NB4 (cell line): ENCODE measurements at regions not wholly inside any gene's neighbourhood (a gene's known extent, or its start where the extent isn't known, plus 50 kb on each side); places are given as distances from the start of the nearest gene placed in this dataset.

Source experiments
- DNase-seq: peaks from one replicate; pipeline ENCODE4 v3.0.0; 2010; ENCODE audit warnings: low read depth
- H3K4me3 ChIP-seq: one replicate; pipeline ENCODE4 v1.5.1; 2011; ENCODE audit warnings: mild to moderate bottlenecking, low read depth, low read length, moderate library complexity
- MYC ChIP-seq: IDR thresholded peaks from 2 replicates; pipeline ENCODE4 v1.6.1; 2011; ENCODE audit warnings: low read depth, low read length
- POLR2A ChIP-seq: IDR thresholded peaks from 2 replicates; pipeline ENCODE4 v1.6.1; 2011; ENCODE audit warnings: mild to moderate bottlenecking; ENCODE audit not compliant: insufficient read length; ENCODE audit errors: extremely low read depth
- TF ChIP-seq, protein P1 (sequence below): IDR thresholded peaks from one replicate; pipeline ENCODE4 v1.5.1; 2012; ENCODE audit warnings: low read depth, low read length
- TF ChIP-seq, protein P2 (sequence below): IDR thresholded peaks from 2 replicates; pipeline ENCODE4 v1.6.1; 2011; ENCODE audit warnings: low read depth, low read length

DNA sequence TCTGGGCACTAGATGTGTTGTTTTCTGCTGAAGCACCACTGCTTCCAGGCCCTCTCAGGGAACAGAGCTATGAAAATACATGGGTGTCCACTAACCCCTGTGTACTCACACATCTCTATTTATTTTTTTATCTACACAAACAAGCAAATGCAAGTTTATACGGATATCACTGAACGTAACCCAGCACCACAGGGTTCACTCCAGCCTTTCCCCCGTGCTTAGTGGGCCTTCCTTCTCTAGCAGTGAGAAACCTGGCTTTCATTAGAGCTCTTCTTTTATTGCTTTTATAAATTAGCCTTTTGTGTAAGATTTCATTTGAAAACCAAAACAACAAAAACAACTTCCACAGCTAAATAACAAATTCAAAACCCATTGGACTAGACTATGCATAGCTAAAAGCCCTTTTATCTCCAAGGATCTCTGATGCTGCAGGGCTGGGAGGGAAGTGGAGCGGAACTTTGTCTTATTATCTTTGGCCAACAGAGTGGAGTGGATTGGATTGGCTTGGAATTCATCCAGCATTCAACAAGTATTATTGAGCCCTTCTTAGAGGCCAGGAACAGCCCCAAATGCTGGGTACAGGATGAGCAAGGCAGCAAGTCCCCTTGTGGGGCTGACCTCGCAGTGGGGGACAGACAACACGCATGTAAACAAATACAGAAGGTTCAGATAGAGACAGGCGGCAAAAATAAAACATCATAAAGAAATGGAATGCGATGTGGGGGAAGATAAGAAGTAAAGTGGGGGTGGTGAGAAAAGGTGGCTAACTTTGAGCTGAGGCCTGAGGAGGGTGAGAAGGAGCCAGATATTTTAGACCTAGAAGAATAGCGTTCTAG, 371.8 kb upstream of the POU3F1 start:
- TF ChIP-seq POLR2A = no peak
- TF ChIP-seq MYC = no peak
- TF ChIP-seq, protein P1, sequence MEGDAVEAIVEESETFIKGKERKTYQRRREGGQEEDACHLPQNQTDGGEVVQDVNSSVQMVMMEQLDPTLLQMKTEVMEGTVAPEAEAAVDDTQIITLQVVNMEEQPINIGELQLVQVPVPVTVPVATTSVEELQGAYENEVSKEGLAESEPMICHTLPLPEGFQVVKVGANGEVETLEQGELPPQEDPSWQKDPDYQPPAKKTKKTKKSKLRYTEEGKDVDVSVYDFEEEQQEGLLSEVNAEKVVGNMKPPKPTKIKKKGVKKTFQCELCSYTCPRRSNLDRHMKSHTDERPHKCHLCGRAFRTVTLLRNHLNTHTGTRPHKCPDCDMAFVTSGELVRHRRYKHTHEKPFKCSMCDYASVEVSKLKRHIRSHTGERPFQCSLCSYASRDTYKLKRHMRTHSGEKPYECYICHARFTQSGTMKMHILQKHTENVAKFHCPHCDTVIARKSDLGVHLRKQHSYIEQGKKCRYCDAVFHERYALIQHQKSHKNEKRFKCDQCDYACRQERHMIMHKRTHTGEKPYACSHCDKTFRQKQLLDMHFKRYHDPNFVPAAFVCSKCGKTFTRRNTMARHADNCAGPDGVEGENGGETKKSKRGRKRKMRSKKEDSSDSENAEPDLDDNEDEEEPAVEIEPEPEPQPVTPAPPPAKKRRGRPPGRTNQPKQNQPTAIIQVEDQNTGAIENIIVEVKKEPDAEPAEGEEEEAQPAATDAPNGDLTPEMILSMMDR = no peak
- TF ChIP-seq, protein P2, sequence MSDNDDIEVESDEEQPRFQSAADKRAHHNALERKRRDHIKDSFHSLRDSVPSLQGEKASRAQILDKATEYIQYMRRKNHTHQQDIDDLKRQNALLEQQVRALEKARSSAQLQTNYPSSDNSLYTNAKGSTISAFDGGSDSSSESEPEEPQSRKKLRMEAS = no peak
- no peak for DNase-seq

DNA sequence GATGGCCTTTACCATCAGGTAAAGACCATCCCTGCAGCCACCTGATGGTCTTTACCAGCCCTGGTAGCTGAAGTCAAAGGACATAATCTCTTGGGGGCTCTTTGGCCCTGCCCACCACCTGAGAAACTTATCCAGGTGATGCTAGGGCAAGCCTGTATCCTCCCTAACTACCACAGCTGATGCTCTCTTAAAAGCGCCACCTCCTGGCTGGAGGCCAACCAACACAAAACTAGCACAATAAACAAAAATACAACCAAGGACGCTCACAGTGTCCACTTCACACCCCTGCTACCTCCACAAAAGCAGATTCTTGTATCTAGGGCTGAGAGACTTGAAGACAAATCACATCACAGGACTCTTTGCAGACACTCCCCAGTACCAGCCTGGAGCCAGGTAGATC, 357.1 kb upstream of the POU3F1 start:
- H3K4me3 ChIP-seq = no peak overlapping the region
- no peak for DNase-seq
- TF ChIP-seq, protein P2 = no peak
- TF ChIP-seq MYC = no peak
- TF ChIP-seq POLR2A = no peak
- TF ChIP-seq, protein P1 = no peak

More for the DNA sequence above, 371.8 kb upstream of the POU3F1 start:
- H3K4me3 ChIP-seq = no peak overlapping the region

DNA sequence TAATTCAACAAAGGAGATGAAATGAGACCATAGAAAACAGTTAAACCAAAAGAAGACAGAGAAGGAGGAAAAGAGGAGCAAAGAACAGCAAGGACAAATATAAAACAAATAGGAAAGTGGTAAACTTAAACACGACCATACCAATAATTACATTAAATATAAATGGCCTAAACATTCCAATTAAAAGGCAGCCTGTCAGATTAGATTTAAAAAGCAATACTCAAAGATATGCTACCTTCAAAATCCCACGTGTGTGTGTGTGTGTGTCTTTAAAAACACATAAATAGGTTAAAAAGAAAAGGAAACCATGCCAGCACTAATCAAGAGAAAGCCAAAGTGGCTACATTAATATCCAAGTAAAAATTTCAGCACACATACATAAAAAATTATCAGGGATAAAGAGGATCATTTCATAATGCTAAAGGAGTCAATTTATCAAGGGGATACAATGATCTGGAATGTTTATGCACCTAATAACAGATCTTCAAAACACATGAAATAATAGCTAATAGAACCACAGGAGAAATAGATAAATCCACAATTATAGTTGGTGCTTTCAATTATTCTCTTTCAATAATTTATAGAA, 355.7 kb upstream of the POU3F1 start:
- no peak overlapping the region for H3K4me3 ChIP-seq
- no peak for DNase-seq
- TF ChIP-seq, protein P2 = no peak
- TF ChIP-seq, protein P1 = no peak
- TF ChIP-seq POLR2A (no peak), MYC (no peak)

GRCh38 chr1:38396606-38397005, 350.0 kb upstream of the POU3F1 start:
- DNase-seq = no peak
- TF ChIP-seq, protein P2 = no peak
- TF ChIP-seq MYC (no peak), POLR2A (no peak)
- TF ChIP-seq, protein P1 = no peak
- H3K4me3 ChIP-seq = no peak overlapping the region

- H3K4me3 ChIP-seq = no peak overlapping the region
- TF ChIP-seq, protein P2 = no peak
- TF ChIP-seq MYC = no peak
- no peak for TF ChIP-seq POLR2A
- TF ChIP-seq, protein P1 = no peak
- no peak for DNase-seq
These were observed 347.7 kb upstream of the POU3F1 start for GRCh38 chr1:38394303-38394702.
